GM12878 (cell line): ENCODE measurements at regions not wholly inside any gene's neighbourhood (a gene's known extent, or its start where the extent isn't known, plus 50 kb on each side); places are given as distances from the start of the nearest gene placed in this dataset.

Experiments used
- ATAC-seq: fragments of 200-7000 bp; cut with Tn5 transposase; 3 replicates; pipeline ENCODE4 v1.9.1; 2020; ENCODE audit warnings: mild to moderate bottlenecking, moderate library complexity
- BruUV-seq: library from RNA; stranded (reverse); fragments of 400-500 nt; replicated peaks from 2 replicates; lab custom pipeline; 2021; lab: Mats Ljungman, UMichigan
- CTCF ChIA-PET: fragments of 300-600 bp; sonication (Branson Sonifier 250); formaldehyde crosslinking; extraction: SDS; loops from one replicate; lab custom pipeline; 2021; ENCODE audit warnings: inconsistent platforms; lab: Yijun Ruan, JAX
- POLR2A ChIA-PET: fragments of 350-600 bp; formaldehyde crosslinking; extraction: SDS; loops from one replicate; lab custom pipeline; 2021; ENCODE audit warnings: inconsistent platforms; lab: Charles Lee
- RAD21 ChIA-PET: fragments of 300-600 bp; sonication (Branson Sonifier 250); formaldehyde crosslinking; loops from one replicate; lab custom pipeline; 2023; ENCODE audit warnings: antibody characterized with exemption; ENCODE audit not compliant: unreplicated experiment; lab: Charles Lee
- SMC1A ChIA-PET: fragments of 300-600 bp; sonication (Branson Sonifier 250); formaldehyde crosslinking; loops from one replicate; lab custom pipeline; 2023; ENCODE audit not compliant: unreplicated experiment, uncharacterized antibody; lab: Charles Lee
- DNase-seq: peaks from one replicate; pipeline ENCODE4 v3.0.0-alpha.2; 2011; ENCODE audit warnings: low read depth, low spot score
- FAIRE-seq: peaks from 3 replicates; lab custom pipeline; 2011; peaks lifted over from hg19 to GRCh38; lab: Jason Lieb, UNC
- H2AFZ ChIP-seq: 2 replicates; pipeline ENCODE4 v1.6.0; 2011; ENCODE audit warnings: low read depth, low read length, control low read depth; ENCODE audit not compliant: control insufficient read depth
- H3K27ac ChIP-seq: 2 replicates; pipeline ENCODE4 v1.5.1; 2011; ENCODE audit warnings: control low read depth; ENCODE audit not compliant: control insufficient read depth, insufficient read depth
- H3K27me3 ChIP-seq, 2 experiments: replicated peaks in 1 of 2; 2 replicates each; pipeline versions ENCODE4 v1.6.0 to v1.6.1; 2011; ENCODE audit warnings: low read length in 1 of 2; ENCODE audit not compliant: control insufficient read depth in 2 of 2, insufficient read depth in 2 of 2
- H3K36me3 ChIP-seq, 2 experiments: 2 replicates each; pipeline ENCODE4 v1.5.1; 2011; ENCODE audit warnings: low read length in 1 of 2; ENCODE audit not compliant: control insufficient read depth in 2 of 2, insufficient read depth in 2 of 2
- H3K4me1 ChIP-seq: 2 replicates; pipeline ENCODE4 v1.6.1; 2011; ENCODE audit warnings: mild to moderate bottlenecking, low read length, moderate library complexity, mixed read lengths; ENCODE audit not compliant: control insufficient read depth, insufficient read depth
- H3K4me2 ChIP-seq: 2 replicates; pipeline ENCODE4 v1.6.0; 2011; ENCODE audit warnings: control low read depth; ENCODE audit not compliant: control insufficient read depth, insufficient read depth
- H3K4me3 ChIP-seq: fragments of 200-600 bp; sonication (generic); 2 replicates; pipeline ENCODE4 v1.5.1; 2016
- H3K79me2 ChIP-seq: 2 replicates; pipeline ENCODE4 v1.6.0; 2011; ENCODE audit warnings: low read length; ENCODE audit not compliant: control insufficient read depth, insufficient read depth
- H3K9ac ChIP-seq: 2 replicates; pipeline ENCODE4 v1.8.0; 2011; ENCODE audit warnings: low read length, control low read depth, mixed read lengths; ENCODE audit not compliant: control insufficient read depth, insufficient read depth
- H3K9me3 ChIP-seq: replicated peaks from 3 replicates; pipeline ENCODE4 v1.5.1; 2011; ENCODE audit warnings: mild to moderate bottlenecking, low read length; ENCODE audit not compliant: control insufficient read depth, insufficient read depth
- H4K20me1 ChIP-seq: 2 replicates; pipeline ENCODE4 v1.6.0; 2011; ENCODE audit not compliant: control insufficient read depth, insufficient read depth
- ATF7 ChIP-seq: fragments of 450-650 bp; IDR thresholded peaks from 2 replicates; pipeline ENCODE4 v1.6.1; 2016; ENCODE audit warnings: low read depth, mild to moderate bottlenecking
- SPI1 ChIP-seq: IDR thresholded peaks from 2 replicates; pipeline ENCODE4 v1.6.1; 2011; ENCODE audit warnings: low read depth, mild to moderate bottlenecking, low read length, moderate library complexity, borderline replicate concordance; ENCODE audit not compliant: insufficient read depth
- TARDBP ChIP-seq: IDR thresholded peaks from 2 replicates; pipeline ENCODE4 v1.6.1; 2016; ENCODE audit warnings: borderline replicate concordance
- YBX1 ChIP-seq: fragments of 450-650 bp; IDR thresholded peaks from 2 replicates; pipeline ENCODE4 v1.6.1; 2016; ENCODE audit warnings: antibody characterized with exemption
- ZNF24 ChIP-seq: fragments of 450-650 bp; IDR thresholded peaks from 2 replicates; pipeline ENCODE4 v1.6.1; 2017; ENCODE audit warnings: antibody characterized with exemption, mild to moderate bottlenecking
- WGBS: methylation state at CpG from one replicate; pipeline ENCODE4 v1.1.6; 2016; ENCODE audit warnings: low lambda C conversion rate; ENCODE audit not compliant: insufficient replicate concordance, insufficient coverage; ENCODE audit errors: missing lambda C conversion rate; 5-methylcytosine and 5-hydroxymethylcytosine counted together
- in situ Hi-C: fragments of 300-500 bp; cut with MboI; formaldehyde crosslinking; loops from 9 replicates; pipeline ENCODE4 v1.14.3; 2018; ENCODE audit warnings: mixed read lengths
- intact Hi-C: fragments of 100-400 bp; cut with micrococcal nuclease; formaldehyde crosslinking; loops from one replicate; pipeline ENCODE4 v1.14.2; 2022; ENCODE audit not compliant: unreplicated experiment
- TF ChIP-seq, protein P1 (sequence below): fragments of 450-650 bp; IDR thresholded peaks from 2 replicates; pipeline ENCODE4 v1.6.1; 2017; ENCODE audit warnings: mild to moderate bottlenecking, moderate library complexity
- TF ChIP-seq, protein P2 (sequence below): fragments of 450-650 bp; IDR thresholded peaks from 2 replicates; pipeline ENCODE4 v1.6.1; 2016; ENCODE audit warnings: mild to moderate bottlenecking, moderate library complexity, borderline replicate concordance
- TF ChIP-seq, protein P3 (sequence below): IDR thresholded peaks from 2 replicates; pipeline ENCODE4 v1.6.1; 2011; ENCODE audit warnings: mild to moderate bottlenecking, low read depth, low read length, moderate library complexity; ENCODE audit not compliant: insufficient replicate concordance
- TF ChIP-seq, protein P4 (sequence below), 3 experiments: IDR thresholded peaks in 2 of 3; conservative IDR thresholded peaks in 1 of 3; 2 replicates each; pipeline ENCODE4 v1.5.1; 2011; ENCODE audit warnings: low read depth in 3 of 3, low read length in 3 of 3, mild to moderate bottlenecking in 3 of 3, control low read depth in 2 of 3, moderate library complexity in 2 of 3, inconsistent platforms in 1 of 3, mixed read lengths in 1 of 3; ENCODE audit not compliant: control insufficient read depth in 2 of 3, insufficient read depth in 1 of 3; ENCODE audit errors: extremely low read depth in 1 of 3

DNA sequence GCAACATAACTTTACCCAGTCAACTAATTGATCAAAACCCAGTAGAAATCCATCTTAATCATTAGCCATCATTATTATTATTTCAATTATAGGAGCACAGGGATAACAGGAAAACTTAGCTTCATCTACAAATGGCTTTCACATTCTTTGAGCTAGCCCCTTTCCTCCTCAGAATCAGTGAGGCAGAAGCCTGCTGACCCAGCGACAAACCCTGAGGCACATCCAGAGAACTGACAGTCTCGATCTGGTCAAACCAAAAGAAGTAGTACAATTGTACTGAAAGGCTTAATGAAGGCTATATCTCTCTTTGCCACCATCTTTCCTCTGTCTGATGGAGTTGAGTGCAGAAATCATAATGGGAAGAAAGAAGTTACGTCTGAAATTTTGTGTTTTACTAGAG, 109.8 kb upstream of the ARID2 start (continued):
- TF ChIP-seq ZNF24 = no peak

DNA sequence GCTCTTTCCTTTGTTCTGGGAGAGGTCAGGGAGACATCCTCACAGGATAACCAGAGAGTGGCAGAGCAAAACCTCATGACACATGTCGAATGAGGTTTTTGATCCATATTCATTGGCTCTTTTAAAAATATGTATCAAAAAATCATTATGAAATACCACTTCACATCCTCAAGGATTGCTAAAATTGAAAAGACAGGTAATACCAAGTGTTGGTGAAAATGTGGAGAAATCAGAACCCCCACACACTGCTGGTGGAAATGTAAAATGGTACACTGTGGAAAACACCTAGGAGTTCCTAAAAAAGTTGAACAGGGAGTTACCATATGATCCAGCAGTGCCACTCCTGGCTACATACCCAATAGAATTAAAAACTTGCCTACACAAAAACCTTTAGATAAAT, 107.8 kb upstream of the ARID2 start:
- no peaks in the 10 kb centered on the region for H3K4me1 ChIP-seq
- no peaks in the 10 kb centered on the region; the same call in 2 of the 3 replicates for H3K9me3 ChIP-seq
- SMC1A ChIA-PET = no interaction called here
- H3K9ac ChIP-seq = no peak overlapping the region
- no TSS peak for BruUV-seq
- no peaks in the 10 kb centered on the region for H3K79me2 ChIP-seq
- no peak overlapping the region for H3K4me2 ChIP-seq
- no peak overlapping the region for H2AFZ ChIP-seq
- H3K27me3 ChIP-seq = no peaks in the 10 kb centered on the region
- H3K4me3 ChIP-seq = no peak overlapping the region
- no peak for ATAC-seq
- in situ Hi-C loops = no loop called here
- no peak for FAIRE-seq
- CTCF ChIA-PET = interaction anchor here (1.0 kb wide), 1 partner anchor 103 kb away, joined by 4 read pairs; no protein-coding TSS in a partner anchor
- no peaks in the 10 kb centered on the region for H4K20me1 ChIP-seq
- RAD21 ChIA-PET = no interaction called here
- no peaks in the 10 kb centered on the region for H3K36me3 ChIP-seq
- no peak overlapping the region for H3K27ac ChIP-seq
- POLR2A ChIA-PET = no interaction called here
- 52% methylated on average over 1 of the region's 1 CpG for WGBS
- no peak for DNase-seq
- intact Hi-C loops = no loop called here
- TF ChIP-seq, protein P1, sequence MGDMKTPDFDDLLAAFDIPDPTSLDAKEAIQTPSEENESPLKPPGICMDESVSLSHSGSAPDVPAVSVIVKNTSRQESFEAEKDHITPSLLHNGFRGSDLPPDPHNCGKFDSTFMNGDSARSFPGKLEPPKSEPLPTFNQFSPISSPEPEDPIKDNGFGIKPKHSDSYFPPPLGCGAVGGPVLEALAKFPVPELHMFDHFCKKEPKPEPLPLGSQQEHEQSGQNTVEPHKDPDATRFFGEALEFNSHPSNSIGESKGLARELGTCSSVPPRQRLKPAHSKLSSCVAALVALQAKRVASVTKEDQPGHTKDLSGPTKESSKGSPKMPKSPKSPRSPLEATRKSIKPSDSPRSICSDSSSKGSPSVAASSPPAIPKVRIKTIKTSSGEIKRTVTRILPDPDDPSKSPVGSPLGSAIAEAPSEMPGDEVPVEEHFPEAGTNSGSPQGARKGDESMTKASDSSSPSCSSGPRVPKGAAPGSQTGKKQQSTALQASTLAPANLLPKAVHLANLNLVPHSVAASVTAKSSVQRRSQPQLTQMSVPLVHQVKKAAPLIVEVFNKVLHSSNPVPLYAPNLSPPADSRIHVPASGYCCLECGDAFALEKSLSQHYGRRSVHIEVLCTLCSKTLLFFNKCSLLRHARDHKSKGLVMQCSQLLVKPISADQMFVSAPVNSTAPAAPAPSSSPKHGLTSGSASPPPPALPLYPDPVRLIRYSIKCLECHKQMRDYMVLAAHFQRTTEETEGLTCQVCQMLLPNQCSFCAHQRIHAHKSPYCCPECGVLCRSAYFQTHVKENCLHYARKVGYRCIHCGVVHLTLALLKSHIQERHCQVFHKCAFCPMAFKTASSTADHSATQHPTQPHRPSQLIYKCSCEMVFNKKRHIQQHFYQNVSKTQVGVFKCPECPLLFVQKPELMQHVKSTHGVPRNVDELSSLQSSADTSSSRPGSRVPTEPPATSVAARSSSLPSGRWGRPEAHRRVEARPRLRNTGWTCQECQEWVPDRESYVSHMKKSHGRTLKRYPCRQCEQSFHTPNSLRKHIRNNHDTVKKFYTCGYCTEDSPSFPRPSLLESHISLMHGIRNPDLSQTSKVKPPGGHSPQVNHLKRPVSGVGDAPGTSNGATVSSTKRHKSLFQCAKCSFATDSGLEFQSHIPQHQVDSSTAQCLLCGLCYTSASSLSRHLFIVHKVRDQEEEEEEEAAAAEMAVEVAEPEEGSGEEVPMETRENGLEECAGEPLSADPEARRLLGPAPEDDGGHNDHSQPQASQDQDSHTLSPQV = no peak
- TF ChIP-seq, protein P2, sequence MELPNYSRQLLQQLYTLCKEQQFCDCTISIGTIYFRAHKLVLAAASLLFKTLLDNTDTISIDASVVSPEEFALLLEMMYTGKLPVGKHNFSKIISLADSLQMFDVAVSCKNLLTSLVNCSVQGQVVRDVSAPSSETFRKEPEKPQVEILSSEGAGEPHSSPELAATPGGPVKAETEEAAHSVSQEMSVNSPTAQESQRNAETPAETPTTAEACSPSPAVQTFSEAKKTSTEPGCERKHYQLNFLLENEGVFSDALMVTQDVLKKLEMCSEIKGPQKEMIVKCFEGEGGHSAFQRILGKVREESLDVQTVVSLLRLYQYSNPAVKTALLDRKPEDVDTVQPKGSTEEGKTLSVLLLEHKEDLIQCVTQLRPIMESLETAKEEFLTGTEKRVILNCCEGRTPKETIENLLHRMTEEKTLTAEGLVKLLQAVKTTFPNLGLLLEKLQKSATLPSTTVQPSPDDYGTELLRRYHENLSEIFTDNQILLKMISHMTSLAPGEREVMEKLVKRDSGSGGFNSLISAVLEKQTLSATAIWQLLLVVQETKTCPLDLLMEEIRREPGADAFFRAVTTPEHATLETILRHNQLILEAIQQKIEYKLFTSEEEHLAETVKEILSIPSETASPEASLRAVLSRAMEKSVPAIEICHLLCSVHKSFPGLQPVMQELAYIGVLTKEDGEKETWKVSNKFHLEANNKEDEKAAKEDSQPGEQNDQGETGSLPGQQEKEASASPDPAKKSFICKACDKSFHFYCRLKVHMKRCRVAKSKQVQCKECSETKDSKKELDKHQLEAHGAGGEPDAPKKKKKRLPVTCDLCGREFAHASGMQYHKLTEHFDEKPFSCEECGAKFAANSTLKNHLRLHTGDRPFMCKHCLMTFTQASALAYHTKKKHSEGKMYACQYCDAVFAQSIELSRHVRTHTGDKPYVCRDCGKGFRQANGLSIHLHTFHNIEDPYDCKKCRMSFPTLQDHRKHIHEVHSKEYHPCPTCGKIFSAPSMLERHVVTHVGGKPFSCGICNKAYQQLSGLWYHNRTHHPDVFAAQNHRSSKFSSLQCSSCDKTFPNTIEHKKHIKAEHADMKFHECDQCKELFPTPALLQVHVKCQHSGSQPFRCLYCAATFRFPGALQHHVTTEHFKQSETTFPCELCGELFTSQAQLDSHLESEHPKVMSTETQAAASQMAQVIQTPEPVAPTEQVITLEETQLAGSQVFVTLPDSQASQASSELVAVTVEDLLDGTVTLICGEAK = no peak
- TF ChIP-seq YBX1 (no peak), TARDBP (no peak), SPI1 (no peak), ATF7 (no peak)
- TF ChIP-seq, protein P3, sequence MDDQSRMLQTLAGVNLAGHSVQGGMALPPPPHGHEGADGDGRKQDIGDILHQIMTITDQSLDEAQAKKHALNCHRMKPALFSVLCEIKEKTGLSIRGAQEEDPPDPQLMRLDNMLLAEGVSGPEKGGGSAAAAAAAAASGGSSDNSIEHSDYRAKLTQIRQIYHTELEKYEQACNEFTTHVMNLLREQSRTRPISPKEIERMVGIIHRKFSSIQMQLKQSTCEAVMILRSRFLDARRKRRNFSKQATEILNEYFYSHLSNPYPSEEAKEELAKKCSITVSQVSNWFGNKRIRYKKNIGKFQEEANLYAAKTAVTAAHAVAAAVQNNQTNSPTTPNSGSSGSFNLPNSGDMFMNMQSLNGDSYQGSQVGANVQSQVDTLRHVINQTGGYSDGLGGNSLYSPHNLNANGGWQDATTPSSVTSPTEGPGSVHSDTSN = no peak
- TF ChIP-seq, protein P4, sequence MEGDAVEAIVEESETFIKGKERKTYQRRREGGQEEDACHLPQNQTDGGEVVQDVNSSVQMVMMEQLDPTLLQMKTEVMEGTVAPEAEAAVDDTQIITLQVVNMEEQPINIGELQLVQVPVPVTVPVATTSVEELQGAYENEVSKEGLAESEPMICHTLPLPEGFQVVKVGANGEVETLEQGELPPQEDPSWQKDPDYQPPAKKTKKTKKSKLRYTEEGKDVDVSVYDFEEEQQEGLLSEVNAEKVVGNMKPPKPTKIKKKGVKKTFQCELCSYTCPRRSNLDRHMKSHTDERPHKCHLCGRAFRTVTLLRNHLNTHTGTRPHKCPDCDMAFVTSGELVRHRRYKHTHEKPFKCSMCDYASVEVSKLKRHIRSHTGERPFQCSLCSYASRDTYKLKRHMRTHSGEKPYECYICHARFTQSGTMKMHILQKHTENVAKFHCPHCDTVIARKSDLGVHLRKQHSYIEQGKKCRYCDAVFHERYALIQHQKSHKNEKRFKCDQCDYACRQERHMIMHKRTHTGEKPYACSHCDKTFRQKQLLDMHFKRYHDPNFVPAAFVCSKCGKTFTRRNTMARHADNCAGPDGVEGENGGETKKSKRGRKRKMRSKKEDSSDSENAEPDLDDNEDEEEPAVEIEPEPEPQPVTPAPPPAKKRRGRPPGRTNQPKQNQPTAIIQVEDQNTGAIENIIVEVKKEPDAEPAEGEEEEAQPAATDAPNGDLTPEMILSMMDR (IDR thresholded peaks at IDR 0.05 in 2 of 3, conservative IDR thresholded peaks at IDR 0.05 in 1 of 3; ENCODE audit: control insufficient read depth in 2 of 3, extremely low read depth in 1 of 3, insufficient read depth in 1 of 3, low read depth in 3 of 3, low read length in 3 of 3) = no peak
